WTC11 (cell line): ENCODE measurements at regions not wholly inside any gene's neighbourhood (a gene's known extent, or its start where the extent isn't known, plus 50 kb on each side); places are given as distances from the start of the nearest gene placed in this dataset.

Experiments
- ATAC-seq: fragments of 200-7000 bp; cut with Tn5 transposase; 2 replicates; pipeline ENCODE4 v1.10.0; 2021; ENCODE audit warnings: mild to moderate bottlenecking, moderate library complexity
- CTCF ChIA-PET: fragments of 300-600 bp; sonication (Branson Sonifier 250); formaldehyde crosslinking; loops from one replicate; lab custom pipeline; 2021; ENCODE audit warnings: antibody characterized with exemption; lab: Charles Lee
- POLR2A ChIA-PET: fragments of 350-600 bp; sonication (Branson Sonifier 250); formaldehyde crosslinking; loops from one replicate; lab custom pipeline; 2021; ENCODE audit warnings: antibody characterized with exemption; lab: Charles Lee
- DNase-seq: peaks from one replicate; pipeline ENCODE4 v3.0.0; 2021; ENCODE audit warnings: low spot score
- H3K27ac Mint-ChIP-seq: 2 replicates; pipeline ENCODE4 v1.8.0; 2021; ENCODE audit warnings: mixed read lengths
- H3K27me3 Mint-ChIP-seq: 2 replicates; pipeline ENCODE4 v1.8.0; 2021; ENCODE audit warnings: low read depth, mild to moderate bottlenecking, moderate library complexity, mixed read lengths
- H3K36me3 Mint-ChIP-seq: 2 replicates; pipeline ENCODE4 v1.8.0; 2021; ENCODE audit warnings: mixed read lengths
- H3K4me1 Mint-ChIP-seq: 2 replicates; pipeline ENCODE4 v1.8.0; 2022; ENCODE audit warnings: mixed read lengths
- H3K4me3 Mint-ChIP-seq: 2 replicates; pipeline ENCODE4 v1.8.0; 2021; ENCODE audit warnings: mild to moderate bottlenecking, moderate library complexity, mixed read lengths
- H3K9me3 Mint-ChIP-seq: 2 replicates; pipeline ENCODE4 v1.8.0; 2021; ENCODE audit warnings: mixed read lengths
- CBFB ChIP-seq: sonication (generic); formaldehyde crosslinking; IDR thresholded peaks from 2 replicates; pipeline ENCODE4 v1.8.1; 2022; ENCODE audit warnings: mild to moderate bottlenecking, low read depth, missing genetic modification reagents
- FOXJ3 ChIP-seq: sonication (generic); formaldehyde crosslinking; IDR thresholded peaks from 2 replicates; pipeline ENCODE4 v1.9.0; 2021; ENCODE audit warnings: missing genetic modification reagents, mild to moderate bottlenecking, borderline replicate concordance
- GRHL2 ChIP-seq: fragments of 250-450 bp; sonication (Bioruptor Pico); IDR thresholded peaks from 2 replicates; pipeline ENCODE4 v1.8.0; 2022; ENCODE audit warnings: mild to moderate bottlenecking, moderate library complexity; ENCODE audit not compliant: insufficient replicate concordance, severe bottlenecking
- HMGA2 ChIP-seq: fragments of 250-450 bp; sonication (Bioruptor Pico); IDR thresholded peaks from 2 replicates; pipeline ENCODE4 v1.4.0; 2021; ENCODE audit warnings: mild to moderate bottlenecking, moderate library complexity
- NFE2L1 ChIP-seq: sonication (generic); formaldehyde crosslinking; IDR thresholded peaks from 2 replicates; pipeline ENCODE4 v1.8.1; 2023; ENCODE audit warnings: missing genetic modification reagents
- NR1H2 ChIP-seq: sonication (generic); formaldehyde crosslinking; IDR thresholded peaks from 2 replicates; pipeline ENCODE4 v1.9.0; 2021; ENCODE audit warnings: mild to moderate bottlenecking, moderate library complexity, missing genetic modification reagents
- PRRX2 ChIP-seq: fragments of 250-450 bp; sonication (Bioruptor Pico); IDR thresholded peaks from 2 replicates; pipeline ENCODE4 v1.8.0; 2021; ENCODE audit warnings: mild to moderate bottlenecking
- RORB ChIP-seq: fragments of 250-450 bp; sonication (Bioruptor Pico); IDR thresholded peaks from 2 replicates; pipeline ENCODE4 v1.9.0; 2021; ENCODE audit warnings: mild to moderate bottlenecking
- ZNF232 ChIP-seq: sonication (generic); formaldehyde crosslinking; IDR thresholded peaks from 2 replicates; pipeline ENCODE4 v1.8.0; 2022; ENCODE audit warnings: mild to moderate bottlenecking, missing genetic modification reagents
- ZNF396 ChIP-seq: fragments of 250-450 bp; sonication (Bioruptor Pico); IDR thresholded peaks from 2 replicates; pipeline ENCODE4 v1.8.0; 2021; ENCODE audit warnings: mild to moderate bottlenecking, moderate library complexity, borderline replicate concordance
- TF ChIP-seq, protein P1 (sequence below): sonication (generic); formaldehyde crosslinking; IDR thresholded peaks from 2 replicates; pipeline ENCODE4 v1.8.1; 2023; ENCODE audit warnings: mild to moderate bottlenecking, missing genetic modification reagents
- TF ChIP-seq, protein P2 (sequence below): sonication (generic); formaldehyde crosslinking; IDR thresholded peaks from 2 replicates; pipeline ENCODE4 v1.8.1; 2023; ENCODE audit warnings: mild to moderate bottlenecking, missing genetic modification reagents
- TF ChIP-seq, protein P3 (sequence below): sonication (generic); formaldehyde crosslinking; IDR thresholded peaks from 2 replicates; pipeline ENCODE4 v1.8.0; 2023; ENCODE audit warnings: mild to moderate bottlenecking, missing genetic modification reagents
- TF ChIP-seq, protein P4 (sequence below): sonication (generic); formaldehyde crosslinking; conservative IDR thresholded peaks from 2 replicates; pipeline ENCODE4 v1.8.1; 2023; ENCODE audit warnings: mild to moderate bottlenecking, low read depth, missing genetic modification reagents, moderate library complexity
- TF ChIP-seq, protein P5 (sequence below): sonication (generic); formaldehyde crosslinking; IDR thresholded peaks from 2 replicates; pipeline ENCODE4 v1.8.1; 2022; ENCODE audit warnings: mild to moderate bottlenecking, missing genetic modification reagents, moderate library complexity, borderline replicate concordance
- TF ChIP-seq, protein P6 (sequence below): sonication (generic); formaldehyde crosslinking; IDR thresholded peaks from 2 replicates; pipeline ENCODE4 v1.8.0; 2023; ENCODE audit warnings: missing genetic modification reagents

DNA sequence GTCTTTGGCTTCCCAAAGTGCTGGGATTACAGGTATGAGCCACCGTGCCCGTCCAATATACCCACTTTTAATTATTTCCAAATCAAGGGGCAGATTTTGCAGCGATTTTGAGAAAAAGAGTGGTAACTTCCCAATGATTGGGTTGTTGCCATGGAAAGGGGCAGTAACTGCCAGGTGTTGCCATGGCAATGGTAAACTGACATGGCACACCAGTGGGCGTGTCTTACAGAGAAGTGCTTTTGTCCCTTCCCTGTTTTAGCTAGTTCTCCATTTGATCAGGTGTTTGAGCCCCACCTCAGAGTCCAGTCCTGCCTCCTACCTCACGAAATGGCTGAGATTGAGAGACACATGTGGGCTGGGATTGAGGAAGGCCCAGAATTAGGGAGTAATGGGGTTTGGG lies 86.3 kb upstream of the IER5L start:
- POLR2A ChIA-PET, result no interaction called here
- ATAC-seq (no peak), DNase-seq (no peak)
- CTCF ChIA-PET, result interaction anchor here (0.9 to 1.5 kb wide), 3 partner anchors 121 to 133 kb away, joined by 3 read pairs; no protein-coding TSS in a partner anchor
- Mint-ChIP-seq H3K27me3 (peaks cover 31% of the 10 kb centered on the region), H3K36me3 (no peaks in the 10 kb centered on the region), H3K4me1 (peaks cover 23% of the 10 kb centered on the region), H3K4me3 (no peak overlapping the region), H3K27ac (no peak overlapping the region)
- TF ChIP-seq ZNF232, result no peak
- TF ChIP-seq, all 79 proteins: peak for 0
- H3K9me3 Mint-ChIP-seq, result peaks cover 8% of the 10 kb centered on the region

DNA sequence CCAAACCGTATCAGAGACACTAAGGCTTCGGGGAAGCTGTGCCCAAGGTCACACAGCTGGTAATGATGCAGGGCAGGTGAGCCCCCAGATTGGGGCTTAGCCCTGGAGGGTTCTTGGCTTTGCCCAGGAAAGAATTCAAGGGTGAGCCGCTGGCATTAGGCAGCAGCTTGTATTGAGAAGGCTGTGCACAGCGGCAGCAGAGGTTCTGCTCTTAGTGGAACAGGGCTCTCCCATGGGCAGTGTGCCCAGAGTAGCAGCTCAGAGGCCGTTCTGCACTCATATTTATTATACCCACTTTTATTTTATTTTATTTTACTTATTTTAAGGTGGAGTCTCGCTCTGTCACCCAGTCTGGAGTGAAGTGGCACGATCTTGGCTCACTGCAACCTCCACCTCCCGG lies 85.8 kb upstream of the IER5L start:
- POLR2A ChIA-PET, result no interaction called here
- Mint-ChIP-seq H3K27me3 (peaks cover 37% of the 10 kb centered on the region), H3K36me3 (no peaks in the 10 kb centered on the region), H3K4me1 (peaks cover 26% of the 10 kb centered on the region), H3K4me3 (no peak overlapping the region), H3K27ac (no peak overlapping the region), H3K9me3 (peaks cover 8% of the 10 kb centered on the region)
- CTCF ChIA-PET, result interaction anchor here (1.0 to 1.5 kb wide), 2 partner anchors 121 to 125 kb away, joined by 3 read pairs; no protein-coding TSS in a partner anchor
- ATAC-seq (no peak), DNase-seq (no peak)
- TF ChIP-seq, protein P1, sequence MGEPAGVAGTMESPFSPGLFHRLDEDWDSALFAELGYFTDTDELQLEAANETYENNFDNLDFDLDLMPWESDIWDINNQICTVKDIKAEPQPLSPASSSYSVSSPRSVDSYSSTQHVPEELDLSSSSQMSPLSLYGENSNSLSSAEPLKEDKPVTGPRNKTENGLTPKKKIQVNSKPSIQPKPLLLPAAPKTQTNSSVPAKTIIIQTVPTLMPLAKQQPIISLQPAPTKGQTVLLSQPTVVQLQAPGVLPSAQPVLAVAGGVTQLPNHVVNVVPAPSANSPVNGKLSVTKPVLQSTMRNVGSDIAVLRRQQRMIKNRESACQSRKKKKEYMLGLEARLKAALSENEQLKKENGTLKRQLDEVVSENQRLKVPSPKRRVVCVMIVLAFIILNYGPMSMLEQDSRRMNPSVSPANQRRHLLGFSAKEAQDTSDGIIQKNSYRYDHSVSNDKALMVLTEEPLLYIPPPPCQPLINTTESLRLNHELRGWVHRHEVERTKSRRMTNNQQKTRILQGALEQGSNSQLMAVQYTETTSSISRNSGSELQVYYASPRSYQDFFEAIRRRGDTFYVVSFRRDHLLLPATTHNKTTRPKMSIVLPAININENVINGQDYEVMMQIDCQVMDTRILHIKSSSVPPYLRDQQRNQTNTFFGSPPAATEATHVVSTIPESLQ (CRISPR knock-in tag), result no peak
- no peak for TF ChIP-seq GRHL2
- TF ChIP-seq, protein P2, sequence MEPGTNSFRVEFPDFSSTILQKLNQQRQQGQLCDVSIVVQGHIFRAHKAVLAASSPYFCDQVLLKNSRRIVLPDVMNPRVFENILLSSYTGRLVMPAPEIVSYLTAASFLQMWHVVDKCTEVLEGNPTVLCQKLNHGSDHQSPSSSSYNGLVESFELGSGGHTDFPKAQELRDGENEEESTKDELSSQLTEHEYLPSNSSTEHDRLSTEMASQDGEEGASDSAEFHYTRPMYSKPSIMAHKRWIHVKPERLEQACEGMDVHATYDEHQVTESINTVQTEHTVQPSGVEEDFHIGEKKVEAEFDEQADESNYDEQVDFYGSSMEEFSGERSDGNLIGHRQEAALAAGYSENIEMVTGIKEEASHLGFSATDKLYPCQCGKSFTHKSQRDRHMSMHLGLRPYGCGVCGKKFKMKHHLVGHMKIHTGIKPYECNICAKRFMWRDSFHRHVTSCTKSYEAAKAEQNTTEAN (CRISPR knock-in tag), result no peak
- TF ChIP-seq ZNF396 (CRISPR knock-in tag), result no peak
- no peak for TF ChIP-seq FOXJ3
- no peak for TF ChIP-seq RORB (CRISPR knock-in tag)
- TF ChIP-seq, protein P3, sequence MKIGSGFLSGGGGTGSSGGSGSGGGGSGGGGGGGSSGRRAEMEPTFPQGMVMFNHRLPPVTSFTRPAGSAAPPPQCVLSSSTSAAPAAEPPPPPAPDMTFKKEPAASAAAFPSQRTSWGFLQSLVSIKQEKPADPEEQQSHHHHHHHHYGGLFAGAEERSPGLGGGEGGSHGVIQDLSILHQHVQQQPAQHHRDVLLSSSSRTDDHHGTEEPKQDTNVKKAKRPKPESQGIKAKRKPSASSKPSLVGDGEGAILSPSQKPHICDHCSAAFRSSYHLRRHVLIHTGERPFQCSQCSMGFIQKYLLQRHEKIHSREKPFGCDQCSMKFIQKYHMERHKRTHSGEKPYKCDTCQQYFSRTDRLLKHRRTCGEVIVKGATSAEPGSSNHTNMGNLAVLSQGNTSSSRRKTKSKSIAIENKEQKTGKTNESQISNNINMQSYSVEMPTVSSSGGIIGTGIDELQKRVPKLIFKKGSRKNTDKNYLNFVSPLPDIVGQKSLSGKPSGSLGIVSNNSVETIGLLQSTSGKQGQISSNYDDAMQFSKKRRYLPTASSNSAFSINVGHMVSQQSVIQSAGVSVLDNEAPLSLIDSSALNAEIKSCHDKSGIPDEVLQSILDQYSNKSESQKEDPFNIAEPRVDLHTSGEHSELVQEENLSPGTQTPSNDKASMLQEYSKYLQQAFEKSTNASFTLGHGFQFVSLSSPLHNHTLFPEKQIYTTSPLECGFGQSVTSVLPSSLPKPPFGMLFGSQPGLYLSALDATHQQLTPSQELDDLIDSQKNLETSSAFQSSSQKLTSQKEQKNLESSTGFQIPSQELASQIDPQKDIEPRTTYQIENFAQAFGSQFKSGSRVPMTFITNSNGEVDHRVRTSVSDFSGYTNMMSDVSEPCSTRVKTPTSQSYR (CRISPR knock-in tag), result no peak
- no peak for TF ChIP-seq HMGA2 (CRISPR knock-in tag)
- no peak for TF ChIP-seq NR1H2 (CRISPR knock-in tag)
- TF ChIP-seq, protein P4, sequence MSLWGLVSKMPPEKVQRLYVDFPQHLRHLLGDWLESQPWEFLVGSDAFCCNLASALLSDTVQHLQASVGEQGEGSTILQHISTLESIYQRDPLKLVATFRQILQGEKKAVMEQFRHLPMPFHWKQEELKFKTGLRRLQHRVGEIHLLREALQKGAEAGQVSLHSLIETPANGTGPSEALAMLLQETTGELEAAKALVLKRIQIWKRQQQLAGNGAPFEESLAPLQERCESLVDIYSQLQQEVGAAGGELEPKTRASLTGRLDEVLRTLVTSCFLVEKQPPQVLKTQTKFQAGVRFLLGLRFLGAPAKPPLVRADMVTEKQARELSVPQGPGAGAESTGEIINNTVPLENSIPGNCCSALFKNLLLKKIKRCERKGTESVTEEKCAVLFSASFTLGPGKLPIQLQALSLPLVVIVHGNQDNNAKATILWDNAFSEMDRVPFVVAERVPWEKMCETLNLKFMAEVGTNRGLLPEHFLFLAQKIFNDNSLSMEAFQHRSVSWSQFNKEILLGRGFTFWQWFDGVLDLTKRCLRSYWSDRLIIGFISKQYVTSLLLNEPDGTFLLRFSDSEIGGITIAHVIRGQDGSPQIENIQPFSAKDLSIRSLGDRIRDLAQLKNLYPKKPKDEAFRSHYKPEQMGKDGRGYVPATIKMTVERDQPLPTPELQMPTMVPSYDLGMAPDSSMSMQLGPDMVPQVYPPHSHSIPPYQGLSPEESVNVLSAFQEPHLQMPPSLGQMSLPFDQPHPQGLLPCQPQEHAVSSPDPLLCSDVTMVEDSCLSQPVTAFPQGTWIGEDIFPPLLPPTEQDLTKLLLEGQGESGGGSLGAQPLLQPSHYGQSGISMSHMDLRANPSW (CRISPR knock-in tag), result no peak
- no peak for TF ChIP-seq CBFB (CRISPR knock-in tag)
- TF ChIP-seq ZNF232, result no peak
- TF ChIP-seq, protein P5, sequence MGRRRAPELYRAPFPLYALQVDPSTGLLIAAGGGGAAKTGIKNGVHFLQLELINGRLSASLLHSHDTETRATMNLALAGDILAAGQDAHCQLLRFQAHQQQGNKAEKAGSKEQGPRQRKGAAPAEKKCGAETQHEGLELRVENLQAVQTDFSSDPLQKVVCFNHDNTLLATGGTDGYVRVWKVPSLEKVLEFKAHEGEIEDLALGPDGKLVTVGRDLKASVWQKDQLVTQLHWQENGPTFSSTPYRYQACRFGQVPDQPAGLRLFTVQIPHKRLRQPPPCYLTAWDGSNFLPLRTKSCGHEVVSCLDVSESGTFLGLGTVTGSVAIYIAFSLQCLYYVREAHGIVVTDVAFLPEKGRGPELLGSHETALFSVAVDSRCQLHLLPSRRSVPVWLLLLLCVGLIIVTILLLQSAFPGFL (CRISPR knock-in tag), result no peak
- no peak for TF ChIP-seq NFE2L1 (CRISPR knock-in tag)
- TF ChIP-seq PRRX2 (CRISPR knock-in tag), result no peak
- TF ChIP-seq, protein P6, sequence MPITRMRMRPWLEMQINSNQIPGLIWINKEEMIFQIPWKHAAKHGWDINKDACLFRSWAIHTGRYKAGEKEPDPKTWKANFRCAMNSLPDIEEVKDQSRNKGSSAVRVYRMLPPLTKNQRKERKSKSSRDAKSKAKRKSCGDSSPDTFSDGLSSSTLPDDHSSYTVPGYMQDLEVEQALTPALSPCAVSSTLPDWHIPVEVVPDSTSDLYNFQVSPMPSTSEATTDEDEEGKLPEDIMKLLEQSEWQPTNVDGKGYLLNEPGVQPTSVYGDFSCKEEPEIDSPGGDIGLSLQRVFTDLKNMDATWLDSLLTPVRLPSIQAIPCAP (CRISPR knock-in tag), result no peak
